Mucosa of rectum (tissue), 2 donors: ENCODE measurements at regions not wholly inside any gene's neighbourhood (a gene's known extent, or its start where the extent isn't known, plus 50 kb on each side); places are given as distances from the start of the nearest gene placed in this dataset.
"Not testable (repeated sequence)": the region's sequence is repeated elsewhere in the genome, so short reads cannot be mapped to it uniquely, and the experiment has no call there.

Experiments used
- H3K27ac ChIP-seq, 2 donors: one replicate each; pipeline ENCODE4 v1.7.0; 2013; ENCODE audit warnings: inconsistent platforms in 2 of 2, low read depth in 2 of 2, low read length in 2 of 2
- H3K27me3 ChIP-seq, 2 donors: one replicate each; pipeline ENCODE4 v1.7.0; 2013; ENCODE audit warnings: low read length in 2 of 2; ENCODE audit not compliant: control insufficient read depth in 2 of 2, insufficient read depth in 2 of 2
- H3K36me3 ChIP-seq, 2 donors: one replicate each; pipeline ENCODE4 v1.7.0; 2013; ENCODE audit warnings: low read length in 2 of 2; ENCODE audit not compliant: control insufficient read depth in 2 of 2, insufficient read depth in 2 of 2
- H3K4me1 ChIP-seq, 2 donors: one replicate each; pipeline ENCODE4 v1.7.0; 2013; ENCODE audit warnings: low read length in 2 of 2, mild to moderate bottlenecking in 1 of 2; ENCODE audit not compliant: control insufficient read depth in 2 of 2, insufficient read depth in 2 of 2
- H3K4me3 ChIP-seq, 2 donors: one replicate each; pipeline ENCODE4 v1.7.0; 2013; ENCODE audit warnings: low read length in 2 of 2
- H3K9ac ChIP-seq, 2 donors: one replicate each; pipeline ENCODE4 v1.7.0; 2013; ENCODE audit warnings: low read length in 2 of 2, low read depth in 1 of 2, mild to moderate bottlenecking in 1 of 2
- H3K9me3 ChIP-seq, 2 donors: one replicate each; pipeline ENCODE4 v1.7.0; 2013; ENCODE audit warnings: low read length in 2 of 2; ENCODE audit not compliant: control insufficient read depth in 2 of 2
- donor health status: healthy.
- donor health status: Normal muscosa, but diverticular disease.

DNA sequence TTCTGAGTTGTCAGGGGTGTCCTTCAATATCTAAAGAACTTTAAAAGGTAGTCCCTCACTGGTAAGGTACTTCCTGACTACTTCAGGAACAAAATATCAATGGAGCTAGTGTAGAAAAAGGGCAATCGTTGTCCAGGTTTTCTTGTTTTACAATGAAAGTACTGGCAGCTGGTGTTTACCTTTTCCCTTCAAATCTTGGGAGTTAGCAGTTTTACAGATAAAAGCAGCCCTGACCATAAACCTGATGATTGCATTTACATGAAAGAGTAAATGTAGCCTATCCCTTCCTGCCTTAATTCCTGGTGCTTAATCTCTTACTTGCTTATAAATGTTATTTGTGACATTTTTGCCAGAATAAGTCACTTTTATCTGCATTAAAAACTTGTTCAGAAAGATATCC lies 559.9 kb upstream of the ARPP21 start:
- Histone ChIP-seq H3K27ac (no peak overlapping the region), H3K27me3 (no peaks in the 10 kb centered on the region), H3K9me3 (no peaks in the 10 kb centered on the region), H3K9ac (no peak overlapping the region), H3K4me1 (no peaks in the 10 kb centered on the region), H3K36me3 (no peaks in the 10 kb centered on the region), H3K4me3 (no peak overlapping the region)

DNA sequence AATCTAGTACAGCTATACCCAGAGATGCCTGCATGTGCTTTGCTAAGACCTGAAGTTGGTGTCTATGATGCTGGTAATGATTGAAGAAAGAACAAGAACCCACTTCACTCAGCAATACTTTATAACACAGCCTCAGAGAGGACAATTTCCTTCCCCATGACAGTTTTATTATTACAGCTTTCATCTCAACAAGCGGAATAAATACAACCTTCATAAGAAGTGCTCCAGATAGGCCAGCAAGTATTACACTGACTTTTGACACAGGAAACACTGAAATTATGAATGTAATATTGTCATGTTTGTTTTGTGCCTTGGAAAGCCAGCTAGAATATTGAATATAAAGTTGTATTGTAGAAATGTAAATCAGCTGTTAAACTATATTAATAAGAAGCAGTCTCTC lies 557.4 kb upstream of the ARPP21 start:
- Histone ChIP-seq H3K27ac (no peak overlapping the region), H3K27me3 (no peaks in the 10 kb centered on the region), H3K36me3 (no peaks in the 10 kb centered on the region), H3K9me3 (no peaks in the 10 kb centered on the region), H3K4me3 (no peak overlapping the region), H3K4me1 (no peaks in the 10 kb centered on the region), H3K9ac (no peak overlapping the region)

DNA sequence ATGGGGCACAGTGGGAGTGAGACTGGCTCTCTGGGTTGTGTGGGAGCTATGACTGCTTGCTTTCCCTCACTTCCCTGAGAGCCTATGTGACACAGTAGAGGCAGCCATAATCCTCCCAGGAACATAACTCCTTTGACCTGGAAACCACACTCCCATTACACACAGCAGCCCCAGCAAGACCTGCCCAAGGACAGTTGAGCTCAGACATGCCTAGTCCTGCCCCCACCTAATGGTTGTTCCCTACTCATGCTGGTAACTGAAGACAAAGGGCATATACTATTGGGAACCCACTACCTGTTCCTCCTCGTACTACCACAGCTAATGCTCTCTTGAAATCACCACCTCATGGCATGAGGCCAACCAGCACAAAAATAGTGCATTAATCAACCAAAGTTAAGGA lies 550.4 kb upstream of the ARPP21 start:
- Histone ChIP-seq H3K27me3 (no peaks in the 10 kb centered on the region), H3K9me3 (no peaks in the 10 kb centered on the region)

DNA sequence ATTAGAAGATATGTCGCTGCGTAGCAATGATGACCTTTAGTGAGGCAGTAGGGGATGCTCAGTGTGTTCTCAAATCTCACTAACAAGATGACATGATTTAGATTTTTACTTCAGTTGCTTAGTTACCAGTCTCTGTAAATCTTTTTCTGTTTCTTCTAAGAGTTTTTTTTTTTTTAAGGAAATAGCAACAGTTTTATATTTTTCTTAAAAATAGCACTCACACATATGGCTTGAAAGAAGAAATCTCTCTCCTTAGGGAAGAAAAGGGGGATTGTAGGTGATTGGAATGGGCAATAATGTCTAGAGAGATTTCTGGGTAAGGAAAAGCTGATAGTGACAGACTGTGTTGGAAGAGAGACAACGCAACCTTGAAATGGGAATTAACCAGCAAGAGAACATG lies 524.6 kb upstream of the ARPP21 start:
- Histone ChIP-seq H3K4me3 (no peak overlapping the region), H3K4me1 (no peaks in the 10 kb centered on the region), H3K27me3 (no peaks in the 10 kb centered on the region), H3K27ac (no peak overlapping the region), H3K9ac (no peak overlapping the region), H3K36me3 (no peaks in the 10 kb centered on the region), H3K9me3 (no peaks in the 10 kb centered on the region)

More for the DNA sequence above, 550.4 kb upstream of the ARPP21 start:
- no peak overlapping the region for H3K27ac ChIP-seq
- no peak overlapping the region for H3K4me3 ChIP-seq
- no peaks in the 10 kb centered on the region for H3K36me3 ChIP-seq
- H3K4me1 ChIP-seq, result no peaks in the 10 kb centered on the region
- no peak overlapping the region for H3K9ac ChIP-seq

DNA sequence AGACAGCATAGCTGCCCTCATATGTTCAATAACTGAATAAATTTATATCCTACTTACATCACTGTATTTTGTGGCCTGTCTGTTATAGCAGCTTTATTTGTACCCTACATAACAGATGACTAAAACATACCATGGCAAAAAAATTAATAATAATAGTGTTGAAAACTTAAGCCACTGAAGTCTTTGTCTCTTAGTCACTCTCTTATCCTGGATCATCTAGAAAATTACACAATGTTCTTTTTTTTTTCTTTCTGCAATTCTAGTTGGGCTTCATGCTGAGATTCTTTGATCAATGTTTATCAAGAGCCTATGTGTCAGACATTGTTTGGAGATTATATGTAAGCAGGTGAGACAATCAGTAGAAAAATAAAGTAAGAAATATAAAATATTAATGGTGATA lies 519.3 kb upstream of the ARPP21 start:
- Histone ChIP-seq H3K4me1 (no peaks in the 10 kb centered on the region), H3K9ac (no peak overlapping the region), H3K36me3 (no peaks in the 10 kb centered on the region), H3K9me3 (no peaks in the 10 kb centered on the region), H3K4me3 (no peak overlapping the region), H3K27me3 (no peaks in the 10 kb centered on the region), H3K27ac (no peak overlapping the region)

DNA sequence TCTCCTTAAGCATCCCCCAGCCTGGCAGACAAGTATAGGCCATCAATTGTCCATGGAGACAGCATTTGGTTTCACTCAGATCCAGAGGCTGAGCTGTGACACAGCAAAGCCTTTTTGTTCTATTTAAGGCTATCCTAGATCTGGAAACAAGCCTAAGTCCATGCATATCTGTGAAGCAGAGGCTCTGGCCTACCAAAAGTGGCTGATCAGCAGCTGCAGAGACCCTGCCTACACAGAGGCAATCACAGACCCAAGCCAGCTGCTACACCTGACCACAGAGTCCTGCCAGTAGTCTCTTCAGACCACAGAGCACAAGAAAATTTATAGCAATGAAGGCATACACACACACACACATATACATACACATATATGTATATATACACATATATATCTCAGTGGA lies 501.7 kb upstream of the ARPP21 start:
- Histone ChIP-seq H3K9me3 (no peaks in the 10 kb centered on the region), H3K9ac (no peak overlapping the region), H3K4me1 (no peaks in the 10 kb centered on the region), H3K27ac (no peak overlapping the region), H3K36me3 (no peaks in the 10 kb centered on the region), H3K4me3 (no peak overlapping the region), H3K27me3 (no peaks in the 10 kb centered on the region)

DNA sequence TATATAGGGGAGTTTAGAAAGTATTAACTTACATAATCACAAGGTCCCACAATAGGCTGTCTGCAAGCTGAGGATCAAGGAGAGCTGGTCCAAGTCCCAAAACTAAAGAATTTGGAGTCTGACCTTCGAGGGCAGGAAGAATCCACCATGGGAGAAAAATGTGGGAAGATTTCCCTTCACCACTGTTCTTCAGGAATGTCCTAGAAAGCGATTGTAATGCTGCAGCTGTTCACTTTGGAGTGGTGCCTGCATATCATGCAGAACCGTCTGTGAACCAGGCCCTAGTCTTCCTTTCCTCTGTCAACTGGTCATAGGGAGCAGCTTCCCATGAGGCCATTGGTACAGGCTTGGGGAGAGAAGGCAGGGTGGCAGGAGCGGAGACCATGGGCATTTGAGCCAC lies 497.9 kb upstream of the ARPP21 start:
- Histone ChIP-seq H3K27ac (no peak overlapping the region), H3K9me3 (no peaks in the 10 kb centered on the region), H3K4me1 (no peaks in the 10 kb centered on the region), H3K36me3 (no peaks in the 10 kb centered on the region), H3K9ac (no peak overlapping the region), H3K4me3 (no peak overlapping the region), H3K27me3 (no peaks in the 10 kb centered on the region)

DNA sequence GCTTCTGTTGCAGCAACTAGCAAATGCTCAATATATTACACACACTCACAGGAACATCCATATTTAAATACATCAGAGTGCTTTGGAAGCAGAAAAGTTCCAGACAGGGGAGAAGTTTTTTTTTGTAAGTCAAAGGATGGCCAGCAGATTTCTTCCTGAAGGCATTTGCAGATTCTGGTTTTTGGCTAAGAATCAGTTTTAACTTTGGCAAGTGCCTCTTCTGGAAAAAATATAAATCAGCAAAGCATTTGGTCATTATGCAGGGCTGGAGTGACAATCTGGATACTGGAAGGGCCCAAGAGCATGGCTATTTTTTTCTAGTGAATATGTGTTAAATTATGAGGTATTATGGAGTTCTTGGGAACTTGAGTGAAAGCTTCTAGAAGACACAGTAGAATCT lies 495.3 kb upstream of the ARPP21 start:
- Histone ChIP-seq H3K9me3 (no peaks in the 10 kb centered on the region), H3K4me3 (no peak overlapping the region), H3K27ac (no peak overlapping the region), H3K27me3 (no peaks in the 10 kb centered on the region), H3K36me3 (no peaks in the 10 kb centered on the region), H3K9ac (no peak overlapping the region), H3K4me1 (no peaks in the 10 kb centered on the region)

DNA sequence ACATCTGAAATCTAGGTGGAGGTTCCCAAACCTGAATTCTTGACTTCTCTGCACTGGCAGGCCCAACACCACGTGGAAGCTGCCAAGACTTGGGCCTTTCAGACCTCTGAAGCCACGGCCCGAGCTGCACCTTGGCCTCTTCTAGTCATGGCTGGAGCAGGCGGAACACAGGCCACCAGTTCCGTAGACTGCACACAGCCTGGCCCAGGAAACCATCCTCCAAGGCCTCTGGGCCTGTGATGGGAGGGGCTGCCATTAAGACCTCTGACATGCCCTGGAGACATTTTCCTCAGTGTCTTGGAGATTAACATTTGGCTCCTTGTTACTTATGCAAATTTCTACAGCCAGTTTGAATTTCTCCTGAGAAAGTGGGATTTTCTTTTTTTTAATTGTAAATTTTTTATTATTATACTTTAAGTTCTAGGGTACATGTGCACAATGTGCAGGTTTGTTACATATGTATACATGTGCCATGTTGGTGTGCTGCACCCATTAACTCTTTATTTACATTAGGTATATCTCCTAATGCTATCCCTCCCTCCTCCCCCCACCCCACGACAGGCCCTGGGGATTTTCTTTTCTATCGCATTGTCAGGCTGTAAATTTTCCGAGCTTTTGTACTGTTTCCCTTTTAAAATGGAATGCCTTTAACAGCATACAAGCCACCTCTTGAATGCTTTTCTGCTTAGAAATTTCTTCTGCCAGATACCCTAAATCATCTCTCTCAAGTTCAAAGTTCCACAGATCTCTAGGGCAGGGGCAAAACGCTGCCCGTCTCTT lies 492.9 kb upstream of the ARPP21 start:
- H3K4me1 ChIP-seq, H3K27me3 ChIP-seq, H3K4me3 ChIP-seq, H3K27ac ChIP-seq, H3K36me3 ChIP-seq, H3K9ac ChIP-seq, H3K9me3 ChIP-seq: not testable (repeated sequence)

DNA sequence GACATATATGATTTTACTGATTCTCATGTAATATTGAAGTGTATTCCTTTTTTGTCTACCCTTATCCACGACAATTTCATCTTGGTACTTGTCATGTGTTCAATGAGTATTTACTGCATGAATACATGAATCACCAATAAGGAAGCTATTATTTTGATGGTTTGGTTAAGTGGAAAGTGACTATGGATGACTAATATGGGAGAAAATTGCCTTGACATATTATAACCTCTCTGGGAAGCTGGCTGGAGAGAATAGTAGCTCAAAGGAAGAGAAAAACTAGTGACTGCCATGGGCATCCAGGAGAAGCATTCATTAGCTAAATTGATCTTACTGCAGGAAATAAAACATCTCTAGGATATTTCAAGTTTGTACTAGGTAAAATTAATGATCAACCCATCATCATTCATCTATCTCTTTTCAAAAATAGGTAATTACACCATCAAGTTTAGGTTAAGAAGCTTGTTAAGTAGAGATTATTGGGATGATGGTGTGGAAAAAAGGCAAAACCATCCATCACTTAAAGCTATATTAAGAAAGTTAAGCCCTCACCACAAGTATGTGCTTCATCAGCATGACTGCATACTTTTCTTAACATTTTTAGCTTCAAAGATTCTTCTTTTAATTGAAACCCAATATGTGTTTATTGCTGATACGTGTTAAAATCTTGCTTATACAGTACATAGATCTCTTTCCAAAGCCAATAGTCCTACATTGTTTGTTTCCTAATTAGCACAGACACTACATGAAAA lies 455.2 kb upstream of the ARPP21 start:
- Histone ChIP-seq H3K9ac (no peak overlapping the region), H3K27ac (no peak overlapping the region), H3K27me3 (no peaks in the 10 kb centered on the region), H3K36me3 (no peaks in the 10 kb centered on the region), H3K9me3 (peaks cover 2 to 7% of the 10 kb centered on the region in 2 donors), H3K4me3 (no peak overlapping the region), H3K4me1 (no peaks in the 10 kb centered on the region)
